HCT116 (cell line): ENCODE measurements at regions not wholly inside any gene's neighbourhood (a gene's known extent, or its start where the extent isn't known, plus 50 kb on each side); places are given as distances from the start of the nearest gene placed in this dataset.

Experiments used
- ATAC-seq: fragments of 200-7000 bp; cut with Tn5 transposase; 2 replicates; pipeline ENCODE4 v1.9.1; 2020; ENCODE audit warnings: mild to moderate bottlenecking, moderate library complexity
- BruUV-seq: library from RNA; stranded (reverse); fragments of 400-500 nt; replicated peaks from 2 replicates; lab custom pipeline; 2021; lab: Mats Ljungman, UMichigan
- CTCF ChIA-PET: fragments of 300-600 bp; sonication (Branson Sonifier 250); formaldehyde crosslinking; loops from one replicate; lab custom pipeline; 2021; ENCODE audit warnings: antibody characterized with exemption; lab: Charles Lee
- POLR2A ChIA-PET: fragments of 300-600, 350-600 bp; sonication (Branson Sonifier 250); formaldehyde crosslinking; loops from one replicate; lab custom pipeline; 2021; ENCODE audit warnings: antibody characterized with exemption; lab: Charles Lee
- RAD21 ChIA-PET, 2 experiments: fragments of 300-600 bp; sonication (Branson Sonifier 250); formaldehyde crosslinking; loops; one replicate each; lab custom pipeline; 2023; ENCODE audit warnings: low total read pairs in 2 of 2; ENCODE audit not compliant: uncharacterized antibody in 2 of 2, unreplicated experiment in 2 of 2, low non-redundant PET in 1 of 2; lab: Charles Lee
- DNase-seq: peaks from one replicate; pipeline ENCODE4 v3.0.0-alpha.2; 2010; ENCODE audit warnings: low read depth, low spot score
- H2AFZ ChIP-seq: fragments of 200-600 bp; shearing (Covaris generic), sonication (generic); 2 replicates; pipeline ENCODE4 v1.6.1; 2017; ENCODE audit warnings: low read depth, mixed run types, mixed read lengths, antibody characterized with exemption, low read length; ENCODE audit not compliant: poor library complexity, severe bottlenecking
- H3K27ac ChIP-seq: 2 replicates; pipeline ENCODE4 v1.5.1; 2012; ENCODE audit warnings: low read depth, low read length
- H3K27me3 ChIP-seq: fragments of 200-600 bp; sonication (generic); 2 replicates; pipeline ENCODE4 v1.6.1; 2016; ENCODE audit warnings: mixed run types, low read length, mixed read lengths; ENCODE audit not compliant: insufficient read depth
- H3K36me3 ChIP-seq, 2 experiments: fragments of 200-500 bp in 1 of 2; fragments of 200-600 bp in 1 of 2; sonication (Bioruptor generic) in 1 of 2; sonication (generic) in 1 of 2; 2 replicates each; pipeline versions ENCODE4 v1.5.1 to v1.6.1; 2014 to 2016; ENCODE audit warnings: low read length in 2 of 2, inconsistent platforms in 1 of 2, mixed read lengths in 1 of 2, mixed run types in 1 of 2; ENCODE audit not compliant: insufficient read depth in 2 of 2, control insufficient read depth in 1 of 2
- H3K4me1 ChIP-seq, 2 experiments: fragments of 200-600 bp in 1 of 2; sonication (generic) in 1 of 2; 2 replicates each; pipeline versions ENCODE4 v1.5.1 to v1.6.1; 2012 to 2017; ENCODE audit warnings: low read length in 2 of 2, inconsistent platforms in 1 of 2, mild to moderate bottlenecking in 1 of 2, mixed read lengths in 1 of 2, mixed run types in 1 of 2, moderate library complexity in 1 of 2; ENCODE audit not compliant: insufficient read depth in 2 of 2, control insufficient read depth in 1 of 2
- H3K4me2 ChIP-seq: fragments of 200-600 bp; sonication (generic); 2 replicates; pipeline ENCODE4 v1.6.1; 2017; ENCODE audit warnings: mixed run types, low read length, mixed read lengths
- H3K4me3 ChIP-seq, 2 experiments: fragments of 200-600 bp in 1 of 2; sonication (generic) in 1 of 2; replicated peaks in 1 of 2; 2 replicates each; pipeline ENCODE4 v1.5.1; 2011 to 2016; ENCODE audit warnings: low read length in 2 of 2, control low read depth in 1 of 2, low read depth in 1 of 2, mild to moderate bottlenecking in 1 of 2, mixed read lengths in 1 of 2, mixed run types in 1 of 2
- H3K79me2 ChIP-seq: fragments of 200-600 bp; sonication (generic); 2 replicates; pipeline ENCODE4 v1.6.1; 2017; ENCODE audit warnings: mild to moderate bottlenecking, mixed run types, low read length, moderate library complexity, mixed read lengths; ENCODE audit not compliant: insufficient read depth
- H3K9ac ChIP-seq: fragments of 200-600 bp; sonication (generic); 2 replicates; pipeline ENCODE4 v1.6.1; 2016; ENCODE audit warnings: low read length, mixed read lengths
- H3K9me2 ChIP-seq: fragments of 200-600 bp; sonication (generic), shearing (Covaris generic); 2 replicates; pipeline ENCODE4 v1.6.1; 2017; ENCODE audit warnings: mixed run types, mild to moderate bottlenecking, moderate library complexity; ENCODE audit not compliant: insufficient read depth
- H3K9me3 ChIP-seq, 2 experiments: fragments of 200-500 bp in 1 of 2; fragments of 200-600 bp in 1 of 2; sonication (Bioruptor generic) in 1 of 2; sonication (generic) in 1 of 2; 2 replicates each; pipeline ENCODE4 v1.6.1; 2014 to 2017; ENCODE audit warnings: low read length in 2 of 2, mixed read lengths in 2 of 2, inconsistent platforms in 1 of 2, low read depth in 1 of 2, mild to moderate bottlenecking in 1 of 2, mixed run types in 1 of 2, moderate library complexity in 1 of 2; ENCODE audit not compliant: control insufficient read depth in 1 of 2, insufficient read depth in 1 of 2
- H4K20me1 ChIP-seq: fragments of 200-600 bp; sonication (generic), shearing (Covaris generic); 2 replicates; pipeline ENCODE4 v1.6.1; 2017; ENCODE audit warnings: mixed run types, mild to moderate bottlenecking, moderate library complexity; ENCODE audit not compliant: insufficient read depth
- CEBPB ChIP-seq: IDR thresholded peaks from 2 replicates; pipeline ENCODE4 v1.6.1; 2012; ENCODE audit warnings: low read depth
- JUND ChIP-seq: IDR thresholded peaks from 2 replicates; pipeline ENCODE4 v1.6.1; 2012
- RAD21 ChIP-seq: IDR thresholded peaks from 2 replicates; pipeline ENCODE4 v1.6.1; 2012; ENCODE audit warnings: low read depth, mild to moderate bottlenecking
- SIN3A ChIP-seq: IDR thresholded peaks from 2 replicates; pipeline ENCODE4 v1.6.1; 2012; ENCODE audit warnings: low read depth
- YY1 ChIP-seq: IDR thresholded peaks from 2 replicates; pipeline ENCODE4 v1.6.1; 2011; ENCODE audit warnings: low read length, low read depth, moderate library complexity, mild to moderate bottlenecking; ENCODE audit not compliant: insufficient replicate concordance; ENCODE audit errors: extremely low read depth
- ZNF274 ChIP-seq: fragments of 200-500 bp; sonication (Bioruptor generic); IDR thresholded peaks from 2 replicates; pipeline ENCODE4 v1.6.1; 2014; ENCODE audit warnings: mild to moderate bottlenecking, low read depth, low read length, inconsistent platforms
- intact Hi-C: fragments of 100-400 bp; cut with micrococcal nuclease; formaldehyde crosslinking; loops from 2 replicates; pipeline ENCODE4 v1.10.0; 2022
- TF ChIP-seq, protein P1 (sequence below), 3 experiments: fragments of 200-600 bp in 1 of 3; sonication (generic) in 1 of 3; IDR thresholded peaks in 2 of 3; conservative IDR thresholded peaks in 1 of 3; 2 replicates each; pipeline ENCODE4 v1.5.1; 2012 to 2017; ENCODE audit warnings: low read depth in 2 of 3, low read length in 2 of 3, antibody characterized with exemption in 1 of 3, borderline replicate concordance in 1 of 3, control low read depth in 1 of 3, mild to moderate bottlenecking in 1 of 3, mixed read lengths in 1 of 3, mixed run types in 1 of 3, moderate library complexity in 1 of 3; ENCODE audit not compliant: insufficient read depth in 1 of 3
- TF ChIP-seq, protein P2 (sequence below): IDR thresholded peaks from 2 replicates; pipeline ENCODE4 v1.6.1; 2012
- TF ChIP-seq, protein P3 (sequence below): IDR thresholded peaks from 2 replicates; pipeline ENCODE4 v1.6.1; 2012; ENCODE audit warnings: low read depth

DNA sequence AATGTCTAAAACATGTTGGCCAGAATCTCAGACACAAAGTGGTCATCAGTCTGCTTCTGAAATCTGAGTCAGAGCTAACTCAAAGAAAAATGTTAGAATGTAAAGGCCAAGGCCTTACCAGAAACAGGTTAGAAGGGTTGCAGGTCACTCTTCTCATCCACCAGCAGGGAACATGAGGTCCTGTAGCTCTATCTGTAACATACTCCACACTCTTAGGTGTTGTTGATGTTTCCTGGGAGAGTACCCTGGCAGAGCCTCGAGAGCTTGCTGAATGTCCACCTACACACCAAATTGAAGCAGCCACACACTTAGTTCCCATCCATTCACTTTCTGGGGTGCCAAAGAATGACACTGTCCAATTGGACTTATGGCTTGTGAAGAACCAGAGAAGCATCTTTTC is 76.6 kb upstream of the INPP4B start:
- H3K27me3 ChIP-seq = no peaks in the 10 kb centered on the region
- no peaks in the 10 kb centered on the region for H3K36me3 ChIP-seq
- H3K9ac ChIP-seq = no peak overlapping the region
- no peaks in the 10 kb centered on the region for H3K9me2 ChIP-seq
- no TSS peak for BruUV-seq
- no peaks in the 10 kb centered on the region for H3K4me1 ChIP-seq
- H3K27ac ChIP-seq = no peak overlapping the region
- ChIA-PET CTCF (no interaction called here), RAD21 (no interaction called here), POLR2A (no interaction called here)
- H3K4me3 ChIP-seq = no peak overlapping the region
- H3K4me2 ChIP-seq = no peak overlapping the region
- H3K79me2 ChIP-seq = no peaks in the 10 kb centered on the region
- ATAC-seq (no peak), DNase-seq (no peak)
- intact Hi-C loops = no loop called here
- TF ChIP-seq CEBPB (no peak), SIN3A (no peak), JUND (no peak), RAD21 (no peak)
- no peaks in the 10 kb centered on the region for H4K20me1 ChIP-seq
- H2AFZ ChIP-seq = no peak overlapping the region
- H3K9me3 ChIP-seq = no peaks in the 10 kb centered on the region

DNA sequence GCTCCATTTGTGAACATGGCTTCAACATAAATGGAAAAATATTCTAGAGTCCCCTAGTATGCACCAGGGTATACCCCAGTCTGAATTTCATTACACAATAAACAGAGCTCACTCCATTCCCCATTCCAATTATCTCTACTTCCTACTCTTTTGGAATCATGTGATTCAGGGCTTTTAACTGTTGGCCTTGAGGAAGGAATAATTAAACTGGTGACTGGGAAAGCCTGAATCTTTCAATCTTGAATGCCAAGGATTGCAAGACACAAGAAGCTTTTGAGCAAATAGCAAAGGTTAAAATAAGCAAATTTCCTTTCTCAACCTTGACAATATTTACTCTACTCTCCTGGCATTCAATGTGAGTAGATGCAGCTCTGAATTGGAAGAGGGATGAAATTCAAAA is 77.5 kb upstream of the INPP4B start:
- no peaks in the 10 kb centered on the region for H3K79me2 ChIP-seq
- BruUV-seq = no TSS peak
- no peak overlapping the region for H2AFZ ChIP-seq
- no peaks in the 10 kb centered on the region for H3K9me2 ChIP-seq
- no peak overlapping the region for H3K27ac ChIP-seq
- no peak overlapping the region for H3K4me2 ChIP-seq
- H3K9me3 ChIP-seq = no peaks in the 10 kb centered on the region
- no peak for ATAC-seq
- no peaks in the 10 kb centered on the region for H3K4me1 ChIP-seq
- H4K20me1 ChIP-seq = no peaks in the 10 kb centered on the region
- RAD21 ChIA-PET = no interaction called here
- TF ChIP-seq, protein P1, sequence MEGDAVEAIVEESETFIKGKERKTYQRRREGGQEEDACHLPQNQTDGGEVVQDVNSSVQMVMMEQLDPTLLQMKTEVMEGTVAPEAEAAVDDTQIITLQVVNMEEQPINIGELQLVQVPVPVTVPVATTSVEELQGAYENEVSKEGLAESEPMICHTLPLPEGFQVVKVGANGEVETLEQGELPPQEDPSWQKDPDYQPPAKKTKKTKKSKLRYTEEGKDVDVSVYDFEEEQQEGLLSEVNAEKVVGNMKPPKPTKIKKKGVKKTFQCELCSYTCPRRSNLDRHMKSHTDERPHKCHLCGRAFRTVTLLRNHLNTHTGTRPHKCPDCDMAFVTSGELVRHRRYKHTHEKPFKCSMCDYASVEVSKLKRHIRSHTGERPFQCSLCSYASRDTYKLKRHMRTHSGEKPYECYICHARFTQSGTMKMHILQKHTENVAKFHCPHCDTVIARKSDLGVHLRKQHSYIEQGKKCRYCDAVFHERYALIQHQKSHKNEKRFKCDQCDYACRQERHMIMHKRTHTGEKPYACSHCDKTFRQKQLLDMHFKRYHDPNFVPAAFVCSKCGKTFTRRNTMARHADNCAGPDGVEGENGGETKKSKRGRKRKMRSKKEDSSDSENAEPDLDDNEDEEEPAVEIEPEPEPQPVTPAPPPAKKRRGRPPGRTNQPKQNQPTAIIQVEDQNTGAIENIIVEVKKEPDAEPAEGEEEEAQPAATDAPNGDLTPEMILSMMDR (IDR thresholded peaks at IDR 0.05 in 2 of 3, conservative IDR thresholded peaks at IDR 0.05 in 1 of 3; ENCODE audit: borderline replicate concordance in 1 of 3, insufficient read depth in 1 of 3, low read depth in 2 of 3, low read length in 2 of 3) = no peak
- TF ChIP-seq YY1 = no peak
- no peak for TF ChIP-seq ZNF274
- TF ChIP-seq, protein P2, sequence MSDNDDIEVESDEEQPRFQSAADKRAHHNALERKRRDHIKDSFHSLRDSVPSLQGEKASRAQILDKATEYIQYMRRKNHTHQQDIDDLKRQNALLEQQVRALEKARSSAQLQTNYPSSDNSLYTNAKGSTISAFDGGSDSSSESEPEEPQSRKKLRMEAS = no peak
- TF ChIP-seq, protein P3, sequence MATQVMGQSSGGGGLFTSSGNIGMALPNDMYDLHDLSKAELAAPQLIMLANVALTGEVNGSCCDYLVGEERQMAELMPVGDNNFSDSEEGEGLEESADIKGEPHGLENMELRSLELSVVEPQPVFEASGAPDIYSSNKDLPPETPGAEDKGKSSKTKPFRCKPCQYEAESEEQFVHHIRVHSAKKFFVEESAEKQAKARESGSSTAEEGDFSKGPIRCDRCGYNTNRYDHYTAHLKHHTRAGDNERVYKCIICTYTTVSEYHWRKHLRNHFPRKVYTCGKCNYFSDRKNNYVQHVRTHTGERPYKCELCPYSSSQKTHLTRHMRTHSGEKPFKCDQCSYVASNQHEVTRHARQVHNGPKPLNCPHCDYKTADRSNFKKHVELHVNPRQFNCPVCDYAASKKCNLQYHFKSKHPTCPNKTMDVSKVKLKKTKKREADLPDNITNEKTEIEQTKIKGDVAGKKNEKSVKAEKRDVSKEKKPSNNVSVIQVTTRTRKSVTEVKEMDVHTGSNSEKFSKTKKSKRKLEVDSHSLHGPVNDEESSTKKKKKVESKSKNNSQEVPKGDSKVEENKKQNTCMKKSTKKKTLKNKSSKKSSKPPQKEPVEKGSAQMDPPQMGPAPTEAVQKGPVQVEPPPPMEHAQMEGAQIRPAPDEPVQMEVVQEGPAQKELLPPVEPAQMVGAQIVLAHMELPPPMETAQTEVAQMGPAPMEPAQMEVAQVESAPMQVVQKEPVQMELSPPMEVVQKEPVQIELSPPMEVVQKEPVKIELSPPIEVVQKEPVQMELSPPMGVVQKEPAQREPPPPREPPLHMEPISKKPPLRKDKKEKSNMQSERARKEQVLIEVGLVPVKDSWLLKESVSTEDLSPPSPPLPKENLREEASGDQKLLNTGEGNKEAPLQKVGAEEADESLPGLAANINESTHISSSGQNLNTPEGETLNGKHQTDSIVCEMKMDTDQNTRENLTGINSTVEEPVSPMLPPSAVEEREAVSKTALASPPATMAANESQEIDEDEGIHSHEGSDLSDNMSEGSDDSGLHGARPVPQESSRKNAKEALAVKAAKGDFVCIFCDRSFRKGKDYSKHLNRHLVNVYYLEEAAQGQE = no peak
- intact Hi-C loops = no loop called here
- DNase-seq = no peak
- POLR2A ChIA-PET = no interaction called here
- no peak overlapping the region for H3K4me3 ChIP-seq
- no peaks in the 10 kb centered on the region for H3K27me3 ChIP-seq
- CTCF ChIA-PET = no interaction called here
- H3K9ac ChIP-seq = no peak overlapping the region
- no peaks in the 10 kb centered on the region for H3K36me3 ChIP-seq
